SK-N-SH (cell line): ENCODE measurements at regions not wholly inside any gene's neighbourhood (a gene's known extent, or its start where the extent isn't known, plus 50 kb on each side); places are given as distances from the start of the nearest gene placed in this dataset.

ENCODE experiments used
- CTCF ChIA-PET: fragments of 300-600, 350-600 bp; formaldehyde crosslinking; extraction: SDS; loops from one replicate; lab custom pipeline; 2021; lab: Yijun Ruan, JAX
- POLR2A ChIA-PET: fragments of 350-600 bp; sonication (Branson Sonifier 250); formaldehyde crosslinking; extraction: SDS; loops from one replicate; lab custom pipeline; 2020; ENCODE audit warnings: antibody characterized with exemption, inconsistent platforms; lab: Yijun Ruan, JAX
- DNase-seq: peaks from one replicate; pipeline ENCODE4 v3.0.0; 2012
- H2AFZ ChIP-seq: fragments of 200-600 bp; sonication (generic); 2 replicates; pipeline ENCODE4 v1.8.1; 2016; ENCODE audit warnings: antibody characterized with exemption, mild to moderate bottlenecking, low read depth
- H3F3A ChIP-seq: fragments of 200-600 bp; sonication (generic); replicated peaks from 2 replicates; pipeline ENCODE3; 2016; ENCODE audit warnings: antibody characterized with exemption, mild to moderate bottlenecking; ENCODE audit not compliant: insufficient read depth
- H3K27ac ChIP-seq, 2 experiments: fragments of 200-500 bp in 1 of 2; fragments of 200-600 bp in 1 of 2; sonication (Bioruptor generic) in 1 of 2; sonication (generic), shearing (Covaris generic) in 1 of 2; 2 replicates each; pipeline versions ENCODE4 v1.5.1 to v1.6.1; 2014 to 2016; ENCODE audit warnings: low read depth in 2 of 2, inconsistent platforms in 1 of 2, low read length in 1 of 2, mild to moderate bottlenecking in 1 of 2, mixed read lengths in 1 of 2
- H3K27me3 ChIP-seq: fragments of 200-600 bp; sonication (generic), shearing (Covaris generic); 2 replicates; pipeline ENCODE4 v1.6.1; 2016; ENCODE audit warnings: mixed run types; ENCODE audit not compliant: insufficient read depth
- H3K36me3 ChIP-seq, 2 experiments: fragments of 200-500 bp in 1 of 2; fragments of 200-600 bp in 1 of 2; sonication (Bioruptor generic) in 1 of 2; sonication (generic) in 1 of 2; replicated peaks in 1 of 2; 2 replicates each; pipeline versions ENCODE3 to v1.5.1; 2014 to 2016; ENCODE audit warnings: low read length in 1 of 2, mild to moderate bottlenecking in 1 of 2; ENCODE audit not compliant: insufficient read depth in 2 of 2, control insufficient read depth in 1 of 2
- H3K4me1 ChIP-seq, 2 experiments: fragments of 200-500 bp in 1 of 2; fragments of 200-600 bp in 1 of 2; sonication (Bioruptor generic) in 1 of 2; sonication (generic), shearing (Covaris generic) in 1 of 2; 2 replicates each; pipeline versions ENCODE4 v1.5.1 to v1.6.1; 2014 to 2016; ENCODE audit warnings: low read depth in 1 of 2, low read length in 1 of 2, mixed run types in 1 of 2; ENCODE audit not compliant: insufficient read depth in 2 of 2, control insufficient read depth in 1 of 2
- H3K4me2 ChIP-seq: fragments of 200-600 bp; sonication (generic), shearing (Covaris generic); 2 replicates; pipeline ENCODE4 v1.6.1; 2017; ENCODE audit warnings: mixed run types
- H3K4me3 ChIP-seq, 2 experiments: fragments of 200-500 bp in 1 of 2; fragments of 200-600 bp in 1 of 2; sonication (Bioruptor generic) in 1 of 2; sonication (generic), shearing (Covaris generic) in 1 of 2; 2 replicates each; pipeline versions ENCODE4 v1.5.1 to v1.8.1; 2014 to 2016; ENCODE audit warnings: low read depth in 2 of 2, inconsistent platforms in 1 of 2, low read length in 1 of 2, mild to moderate bottlenecking in 1 of 2, mixed read lengths in 1 of 2, moderate library complexity in 1 of 2
- H3K79me2 ChIP-seq: fragments of 200-600 bp; sonication (generic); 2 replicates; pipeline ENCODE4 v1.8.1; 2017; ENCODE audit warnings: mild to moderate bottlenecking; ENCODE audit not compliant: insufficient read depth
- H3K9ac ChIP-seq: fragments of 200-600 bp; sonication (generic); 2 replicates; pipeline ENCODE4 v1.6.1; 2017; ENCODE audit warnings: mixed run types
- H3K9me2 ChIP-seq: fragments of 200-600 bp; sonication (generic); 2 replicates; pipeline ENCODE4 v1.6.1; 2017; ENCODE audit warnings: mixed run types
- H3K9me3 ChIP-seq: fragments of 200-600 bp; sonication (generic); 2 replicates; pipeline ENCODE4 v1.6.1; 2017; ENCODE audit warnings: mixed run types, mild to moderate bottlenecking, moderate library complexity
- H4K20me1 ChIP-seq: fragments of 200-600 bp; sonication (generic); 2 replicates; pipeline ENCODE4 v1.6.1; 2017; ENCODE audit warnings: mild to moderate bottlenecking, mixed run types; ENCODE audit not compliant: insufficient read depth
- CHD2 ChIP-seq: fragments of 150-350 bp; IDR thresholded peaks from 2 replicates; pipeline ENCODE4 v1.6.1; 2018; ENCODE audit warnings: low read length; ENCODE audit not compliant: partially characterized antibody
- FOXM1 ChIP-seq: IDR thresholded peaks from 2 replicates; pipeline ENCODE4 v1.4.0; 2012; ENCODE audit warnings: low read depth, mild to moderate bottlenecking
- GABPA ChIP-seq: IDR thresholded peaks from 2 replicates; pipeline ENCODE4 v1.4.0; 2012; ENCODE audit warnings: low read depth, mild to moderate bottlenecking
- JUND ChIP-seq: IDR thresholded peaks from 2 replicates; pipeline ENCODE4 v1.4.0; 2012
- MEF2A ChIP-seq: IDR thresholded peaks from 2 replicates; pipeline ENCODE4 v1.4.0; 2012; ENCODE audit warnings: low read depth, borderline replicate concordance
- MXI1 ChIP-seq: IDR thresholded peaks from 2 replicates; pipeline ENCODE4 v1.6.1; 2012; ENCODE audit warnings: mild to moderate bottlenecking, low read depth, low read length, improper control_type of control experiment
- NRF1 ChIP-seq: IDR thresholded peaks from 2 replicates; pipeline ENCODE4 v1.6.1; 2012; ENCODE audit warnings: low read depth, mild to moderate bottlenecking, low read length
- RCOR1 ChIP-seq: fragments of 150-350 bp; IDR thresholded peaks from 2 replicates; pipeline ENCODE4 v1.6.1; 2017; ENCODE audit warnings: antibody characterized with exemption, low read length
- RXRA ChIP-seq: IDR thresholded peaks from 2 replicates; pipeline ENCODE4 v1.4.0; 2012; ENCODE audit warnings: low read depth, mild to moderate bottlenecking, borderline replicate concordance
- SMC3 ChIP-seq: IDR thresholded peaks from 2 replicates; pipeline ENCODE4 v1.6.1; 2012; ENCODE audit warnings: low read depth, low read length, improper control_type of control experiment
- TCF12 ChIP-seq: IDR thresholded peaks from 2 replicates; pipeline ENCODE4 v1.4.0; 2012
- YY1 ChIP-seq: IDR thresholded peaks from 2 replicates; pipeline ENCODE4 v1.4.0; 2012; ENCODE audit warnings: low read depth, mild to moderate bottlenecking
- WGBS: methylation state at CpG from one replicate; pipeline ENCODE4 v1.1.6; 2017; ENCODE audit warnings: low lambda C conversion rate; 5-methylcytosine and 5-hydroxymethylcytosine counted together
- TF ChIP-seq, protein P1 (sequence below): fragments of 150-350 bp; IDR thresholded peaks from 2 replicates; pipeline ENCODE4 v1.6.1; 2017; ENCODE audit warnings: antibody characterized with exemption, low read length, low read depth, borderline replicate concordance
- TF ChIP-seq, protein P2 (sequence below): IDR thresholded peaks from 2 replicates; pipeline ENCODE4 v1.4.0; 2012; ENCODE audit warnings: low read depth, borderline replicate concordance
- TF ChIP-seq, protein P3 (sequence below): fragments of 150-350 bp; IDR thresholded peaks from 2 replicates; pipeline ENCODE4 v1.6.1; 2016; ENCODE audit warnings: mild to moderate bottlenecking, low read depth, low read length

DNA sequence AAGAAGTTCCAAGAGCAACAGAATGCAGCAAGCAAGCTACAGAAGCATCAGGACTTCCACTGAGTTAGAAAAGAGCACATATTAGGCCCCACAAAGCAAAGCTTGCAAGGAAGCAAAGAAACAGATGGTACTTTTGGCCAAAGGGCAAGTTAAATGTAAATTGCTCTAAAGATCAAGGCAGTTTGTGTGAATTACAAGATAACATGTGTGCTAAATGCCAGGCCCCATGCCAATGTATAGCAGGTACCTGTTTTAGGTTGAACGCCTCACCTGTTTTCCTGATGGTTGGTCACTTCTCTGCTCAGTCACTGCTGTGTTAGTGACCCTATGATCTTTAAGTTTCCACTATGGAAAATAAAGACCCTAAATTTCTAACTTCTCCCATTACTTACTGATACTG, 606.5 kb upstream of the GYPC start:
- H3K27me3 ChIP-seq: no peaks in the 10 kb centered on the region
- POLR2A ChIA-PET: no interaction called here
- H3K4me2 ChIP-seq: no peak overlapping the region
- no peaks in the 10 kb centered on the region for H3K79me2 ChIP-seq
- no peaks in the 10 kb centered on the region for H3K4me1 ChIP-seq
- H2AFZ ChIP-seq: no peak overlapping the region
- no peak for DNase-seq
- H3K4me3 ChIP-seq: no peak overlapping the region
- H3F3A ChIP-seq: no peaks in the 10 kb centered on the region
- TF ChIP-seq, protein P1, sequence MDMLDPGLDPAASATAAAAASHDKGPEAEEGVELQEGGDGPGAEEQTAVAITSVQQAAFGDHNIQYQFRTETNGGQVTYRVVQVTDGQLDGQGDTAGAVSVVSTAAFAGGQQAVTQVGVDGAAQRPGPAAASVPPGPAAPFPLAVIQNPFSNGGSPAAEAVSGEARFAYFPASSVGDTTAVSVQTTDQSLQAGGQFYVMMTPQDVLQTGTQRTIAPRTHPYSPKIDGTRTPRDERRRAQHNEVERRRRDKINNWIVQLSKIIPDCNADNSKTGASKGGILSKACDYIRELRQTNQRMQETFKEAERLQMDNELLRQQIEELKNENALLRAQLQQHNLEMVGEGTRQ: no peak
- no peak for TF ChIP-seq FOXM1
- TF ChIP-seq TCF12: no peak
- no peak for TF ChIP-seq JUND
- TF ChIP-seq RCOR1: no peak
- no peak for TF ChIP-seq MXI1
- no peak for TF ChIP-seq SMC3
- TF ChIP-seq YY1: no peak
- TF ChIP-seq, protein P2, sequence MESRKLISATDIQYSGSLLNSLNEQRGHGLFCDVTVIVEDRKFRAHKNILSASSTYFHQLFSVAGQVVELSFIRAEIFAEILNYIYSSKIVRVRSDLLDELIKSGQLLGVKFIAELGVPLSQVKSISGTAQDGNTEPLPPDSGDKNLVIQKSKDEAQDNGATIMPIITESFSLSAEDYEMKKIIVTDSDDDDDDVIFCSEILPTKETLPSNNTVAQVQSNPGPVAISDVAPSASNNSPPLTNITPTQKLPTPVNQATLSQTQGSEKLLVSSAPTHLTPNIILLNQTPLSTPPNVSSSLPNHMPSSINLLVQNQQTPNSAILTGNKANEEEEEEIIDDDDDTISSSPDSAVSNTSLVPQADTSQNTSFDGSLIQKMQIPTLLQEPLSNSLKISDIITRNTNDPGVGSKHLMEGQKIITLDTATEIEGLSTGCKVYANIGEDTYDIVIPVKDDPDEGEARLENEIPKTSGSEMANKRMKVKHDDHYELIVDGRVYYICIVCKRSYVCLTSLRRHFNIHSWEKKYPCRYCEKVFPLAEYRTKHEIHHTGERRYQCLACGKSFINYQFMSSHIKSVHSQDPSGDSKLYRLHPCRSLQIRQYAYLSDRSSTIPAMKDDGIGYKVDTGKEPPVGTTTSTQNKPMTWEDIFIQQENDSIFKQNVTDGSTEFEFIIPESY: no peak
- TF ChIP-seq, protein P3, sequence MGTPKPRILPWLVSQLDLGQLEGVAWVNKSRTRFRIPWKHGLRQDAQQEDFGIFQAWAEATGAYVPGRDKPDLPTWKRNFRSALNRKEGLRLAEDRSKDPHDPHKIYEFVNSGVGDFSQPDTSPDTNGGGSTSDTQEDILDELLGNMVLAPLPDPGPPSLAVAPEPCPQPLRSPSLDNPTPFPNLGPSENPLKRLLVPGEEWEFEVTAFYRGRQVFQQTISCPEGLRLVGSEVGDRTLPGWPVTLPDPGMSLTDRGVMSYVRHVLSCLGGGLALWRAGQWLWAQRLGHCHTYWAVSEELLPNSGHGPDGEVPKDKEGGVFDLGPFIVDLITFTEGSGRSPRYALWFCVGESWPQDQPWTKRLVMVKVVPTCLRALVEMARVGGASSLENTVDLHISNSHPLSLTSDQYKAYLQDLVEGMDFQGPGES: no peak
- TF ChIP-seq NRF1: no peak
- TF ChIP-seq GABPA: no peak
- TF ChIP-seq MEF2A: no peak
- no peak for TF ChIP-seq CHD2
- no peak for TF ChIP-seq RXRA
- H3K9ac ChIP-seq: no peak overlapping the region
- no peak overlapping the region for H3K27ac ChIP-seq
- CTCF ChIA-PET: no interaction called here
- no peaks in the 10 kb centered on the region for H3K9me3 ChIP-seq
- no peaks in the 10 kb centered on the region for H3K9me2 ChIP-seq
- no peaks in the 10 kb centered on the region for H4K20me1 ChIP-seq
- no peaks in the 10 kb centered on the region for H3K36me3 ChIP-seq
- WGBS: 0% methylated on average over 1 of the region's 1 CpG
